ENCODE measurements at regions not wholly inside any gene's neighbourhood (a gene's known extent, or its start where the extent isn't known, plus 50 kb on each side); places are given as distances from the start of the nearest gene placed in this dataset.

GRCh38 chr9:82081496-82081895 lies 92.9 kb downstream of the SPATA31D1 start:
- no peak for TF ChIP-seq CTCF (IDR thresholded peaks at IDR 0.05; ENCODE audit: low read depth, low read length)
- no peak for DNase-seq (ENCODE audit: extremely low read depth, low read depth)

GRCh38 chr9:82082563-82082962 lies 94.0 kb downstream of the SPATA31D1 start:
- DNase-seq (ENCODE audit: extremely low read depth, low read depth), result no peak
- no peak for TF ChIP-seq CTCF (IDR thresholded peaks at IDR 0.05; ENCODE audit: low read depth, low read length)

GRCh38 chr9:82088591-82088990 lies 100.0 kb downstream of the SPATA31D1 start:
- no peak for DNase-seq (ENCODE audit: extremely low read depth, low read depth)
- no peak for TF ChIP-seq CTCF (IDR thresholded peaks at IDR 0.05; ENCODE audit: low read depth, low read length)

- no peak for TF ChIP-seq CTCF (IDR thresholded peaks at IDR 0.05; ENCODE audit: low read depth, low read length)
- no peak for DNase-seq (ENCODE audit: extremely low read depth, low read depth)
Measured at GRCh38 chr9:82090046-82090445, 101.5 kb downstream of the SPATA31D1 start.

- DNase-seq (ENCODE audit: extremely low read depth, low read depth), result no peak
- no peak for TF ChIP-seq CTCF (IDR thresholded peaks at IDR 0.05; ENCODE audit: low read depth, low read length)
Measured at GRCh38 chr9:82091100-82091499, 102.5 kb downstream of the SPATA31D1 start.

GRCh38 chr9:82091610-82092009 lies 103.0 kb downstream of the SPATA31D1 start:
- TF ChIP-seq CTCF (IDR thresholded peaks at IDR 0.05; ENCODE audit: low read depth, low read length), result no peak
- DNase-seq (ENCODE audit: extremely low read depth, low read depth), result no peak

- DNase-seq (ENCODE audit: extremely low read depth, low read depth), result no peak
- TF ChIP-seq CTCF (IDR thresholded peaks at IDR 0.05; ENCODE audit: low read depth, low read length), result no peak
Measured at GRCh38 chr9:82101475-82101874, 112.9 kb downstream of the SPATA31D1 start.
